OCI-LY7 (cell line): ENCODE measurements at regions not wholly inside any gene's neighbourhood (a gene's known extent, or its start where the extent isn't known, plus 50 kb on each side); places are given as distances from the start of the nearest gene placed in this dataset.

Experiments used
- BruUV-seq: library from RNA; stranded (reverse); fragments of 400-500 nt; replicated peaks from 2 replicates; lab custom pipeline; 2021; lab: Mats Ljungman, UMichigan
- CTCF ChIA-PET: fragments of 300-600 bp; sonication (Branson Sonifier 250); formaldehyde crosslinking; loops from one replicate; lab custom pipeline; 2022; ENCODE audit warnings: antibody characterized with exemption; ENCODE audit not compliant: unreplicated experiment; lab: Charles Lee
- POLR2A ChIA-PET: fragments of 300-600 bp; sonication (Branson Sonifier 250); formaldehyde crosslinking; loops from one replicate; lab custom pipeline; 2022; ENCODE audit warnings: antibody characterized with exemption; lab: Charles Lee
- DNase-seq: peaks from one replicate; pipeline ENCODE4 v3.0.0-alpha.2; 2015; ENCODE audit warnings: low spot score
- H2AFZ ChIP-seq: fragments of 200-600 bp; sonication (generic), shearing (Covaris generic); 2 replicates; pipeline ENCODE4 v1.6.1; 2014; ENCODE audit warnings: mild to moderate bottlenecking, antibody characterized with exemption, low read length, moderate library complexity
- H3K27ac ChIP-seq: fragments of 200-600 bp; sonication (generic); 2 replicates; pipeline ENCODE4 v1.5.1; 2014; ENCODE audit warnings: mixed run types, low read depth, mild to moderate bottlenecking, moderate library complexity, low read length, inconsistent platforms; ENCODE audit not compliant: poor library complexity, severe bottlenecking
- H3K36me3 ChIP-seq: fragments of 200-600 bp; sonication (generic); 2 replicates; pipeline ENCODE4 v1.6.1; 2014; ENCODE audit warnings: mild to moderate bottlenecking, antibody characterized with exemption, low read length, moderate library complexity, mixed read lengths; ENCODE audit not compliant: insufficient read depth
- H3K4me1 ChIP-seq: fragments of 200-600 bp; sonication (generic); 2 replicates; pipeline ENCODE4 v1.5.1; 2014; ENCODE audit warnings: mild to moderate bottlenecking, low read length; ENCODE audit not compliant: insufficient read depth, poor library complexity, severe bottlenecking
- H3K4me2 ChIP-seq: fragments of 200-600 bp; sonication (generic); 2 replicates; pipeline ENCODE4 v1.6.1; 2014; ENCODE audit warnings: mild to moderate bottlenecking, low read length
- H3K4me3 ChIP-seq: fragments of 200-600 bp; sonication (generic); 2 replicates; pipeline ENCODE4 v1.5.1; 2014; ENCODE audit warnings: mild to moderate bottlenecking, low read depth, low read length; ENCODE audit not compliant: poor library complexity, severe bottlenecking
- H3K79me2 ChIP-seq: fragments of 200-600 bp; sonication (generic); 2 replicates; pipeline ENCODE4 v1.6.1; 2016; ENCODE audit warnings: low read depth, mild to moderate bottlenecking, low read length, moderate library complexity, mixed read lengths; ENCODE audit not compliant: insufficient read depth
- H3K9me2 ChIP-seq: fragments of 200-600 bp; sonication (generic); 2 replicates; pipeline ENCODE4 v1.6.1; 2016; ENCODE audit warnings: mild to moderate bottlenecking, low read length, mixed read lengths; ENCODE audit not compliant: insufficient read depth
- H3K9me3 ChIP-seq: fragments of 200-600 bp; sonication (generic); 2 replicates; pipeline ENCODE4 v1.6.1; 2014; ENCODE audit warnings: mild to moderate bottlenecking, mixed run types, low read length, mixed read lengths
- H4K20me1 ChIP-seq: fragments of 200-600 bp; sonication (generic); 2 replicates; pipeline ENCODE4 v1.6.1; 2014; ENCODE audit warnings: mild to moderate bottlenecking, antibody characterized with exemption, low read length, moderate library complexity, mixed read lengths; ENCODE audit not compliant: insufficient read depth
- CTCF ChIP-seq: fragments of 200-600 bp; sonication (generic); conservative IDR thresholded peaks from 2 replicates; pipeline ENCODE4 v1.5.1; 2014; ENCODE audit warnings: mild to moderate bottlenecking, antibody characterized with exemption, low read length, moderate library complexity, mixed read lengths
- EZH2phosphoT487 ChIP-seq: fragments of 200-600 bp; sonication (generic); IDR thresholded peaks from 2 replicates; pipeline ENCODE4 v1.6.1; 2018; ENCODE audit warnings: low read depth, borderline replicate concordance, mild to moderate bottlenecking, mixed run types, antibody characterized with exemption, low read length, moderate library complexity, mixed read lengths
- intact Hi-C: fragments of 100-400 bp; cut with micrococcal nuclease; formaldehyde crosslinking; loops from one replicate; pipeline ENCODE4 v1.10.0; 2022; ENCODE audit not compliant: unreplicated experiment

- ChIA-PET POLR2A (interaction anchor here (0.9 kb wide), 1 partner anchor 13 kb away, joined by 4 read pairs; no protein-coding TSS in a partner anchor), CTCF (no interaction called here)
- no peak overlapping the region for H3K4me3 ChIP-seq
- TF ChIP-seq CTCF: no peak
- TF ChIP-seq EZH2phosphoT487: no peak
- no peaks in the 10 kb centered on the region for H3K79me2 ChIP-seq
- no peaks in the 10 kb centered on the region for H4K20me1 ChIP-seq
- no peaks in the 10 kb centered on the region for H3K9me2 ChIP-seq
- no peak overlapping the region for H3K4me2 ChIP-seq
- H3K36me3 ChIP-seq: no peaks in the 10 kb centered on the region
- H3K9me3 ChIP-seq: peaks cover 1% of the 10 kb centered on the region; the same call in 1 of the 2 replicates
- no TSS peak for BruUV-seq
- no peak overlapping the region for H2AFZ ChIP-seq
- peaks cover 7% of the 10 kb centered on the region for H3K4me1 ChIP-seq
- intact Hi-C loops: no loop called here
- no peak for DNase-seq
- no peak overlapping the region for H3K27ac ChIP-seq
Measured at GRCh38 chr3:30273304-30274072, 332.9 kb upstream of the TGFBR2 start.

GRCh38 chr3:30277494-30277893 lies 328.9 kb upstream of the TGFBR2 start:
- CTCF ChIA-PET: no interaction called here

More at GRCh38 chr3:30277494-30277893, 328.9 kb upstream of the TGFBR2 start:
- TF ChIP-seq CTCF (no peak), EZH2phosphoT487 (no peak)
- no peak overlapping the region for H2AFZ ChIP-seq
- no peaks in the 10 kb centered on the region for H4K20me1 ChIP-seq
- H3K4me2 ChIP-seq: no peak overlapping the region
- H3K36me3 ChIP-seq: no peaks in the 10 kb centered on the region
- no peak for DNase-seq
- peaks cover 5% of the 10 kb centered on the region; the same call in 1 of the 2 replicates for H3K9me3 ChIP-seq
- H3K9me2 ChIP-seq: no peaks in the 10 kb centered on the region
- intact Hi-C loops: no loop called here
- no peak overlapping the region for H3K27ac ChIP-seq
- POLR2A ChIA-PET: interaction anchor here (1.0 kb wide), 2 partner anchors 16 to 17 kb away, joined by 3 read pairs; no protein-coding TSS in a partner anchor
- H3K4me1 ChIP-seq: no peaks in the 10 kb centered on the region
- BruUV-seq: no TSS peak
- no peaks in the 10 kb centered on the region for H3K79me2 ChIP-seq
- no peak overlapping the region for H3K4me3 ChIP-seq
